GM12872 (cell line): ENCODE measurements at regions not wholly inside any gene's neighbourhood (a gene's known extent, or its start where the extent isn't known, plus 50 kb on each side); places are given as distances from the start of the nearest gene placed in this dataset.

ENCODE experiments used
- TF ChIP-seq, protein P1 (sequence below): IDR thresholded peaks from 3 replicates; pipeline ENCODE4 v1.5.1; 2011; ENCODE audit warnings: low read depth, mild to moderate bottlenecking, low read length, moderate library complexity; ENCODE audit not compliant: insufficient read depth

GRCh38 chr3:18900994-18901393 lies 247.3 kb upstream of the KCNH8 start:
- TF ChIP-seq, protein P1, sequence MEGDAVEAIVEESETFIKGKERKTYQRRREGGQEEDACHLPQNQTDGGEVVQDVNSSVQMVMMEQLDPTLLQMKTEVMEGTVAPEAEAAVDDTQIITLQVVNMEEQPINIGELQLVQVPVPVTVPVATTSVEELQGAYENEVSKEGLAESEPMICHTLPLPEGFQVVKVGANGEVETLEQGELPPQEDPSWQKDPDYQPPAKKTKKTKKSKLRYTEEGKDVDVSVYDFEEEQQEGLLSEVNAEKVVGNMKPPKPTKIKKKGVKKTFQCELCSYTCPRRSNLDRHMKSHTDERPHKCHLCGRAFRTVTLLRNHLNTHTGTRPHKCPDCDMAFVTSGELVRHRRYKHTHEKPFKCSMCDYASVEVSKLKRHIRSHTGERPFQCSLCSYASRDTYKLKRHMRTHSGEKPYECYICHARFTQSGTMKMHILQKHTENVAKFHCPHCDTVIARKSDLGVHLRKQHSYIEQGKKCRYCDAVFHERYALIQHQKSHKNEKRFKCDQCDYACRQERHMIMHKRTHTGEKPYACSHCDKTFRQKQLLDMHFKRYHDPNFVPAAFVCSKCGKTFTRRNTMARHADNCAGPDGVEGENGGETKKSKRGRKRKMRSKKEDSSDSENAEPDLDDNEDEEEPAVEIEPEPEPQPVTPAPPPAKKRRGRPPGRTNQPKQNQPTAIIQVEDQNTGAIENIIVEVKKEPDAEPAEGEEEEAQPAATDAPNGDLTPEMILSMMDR: no peak

GRCh38 chr3:18898911-18899310 lies 249.4 kb upstream of the KCNH8 start:
- TF ChIP-seq, protein P1: no peak

DNA sequence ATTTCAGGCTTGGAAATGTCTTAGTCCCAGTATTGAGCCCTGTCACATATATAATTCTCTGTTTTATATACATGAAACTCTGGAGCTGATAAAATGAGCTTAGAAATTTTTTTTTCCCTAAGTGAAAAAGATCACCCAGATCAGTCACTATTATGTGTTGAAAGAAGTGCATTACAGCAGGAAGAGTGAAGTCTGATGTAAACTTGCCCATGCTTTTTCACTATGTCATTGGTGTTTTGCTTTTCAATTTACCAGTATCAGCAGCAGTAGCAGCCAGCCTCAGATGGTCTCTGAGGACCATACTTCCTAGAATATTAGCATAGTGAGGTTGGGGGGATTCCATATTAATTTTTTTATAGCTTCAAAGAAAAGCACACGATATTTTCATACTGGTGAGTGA lies 255.6 kb upstream of the KCNH8 start:
- TF ChIP-seq, protein P1: no peak

DNA sequence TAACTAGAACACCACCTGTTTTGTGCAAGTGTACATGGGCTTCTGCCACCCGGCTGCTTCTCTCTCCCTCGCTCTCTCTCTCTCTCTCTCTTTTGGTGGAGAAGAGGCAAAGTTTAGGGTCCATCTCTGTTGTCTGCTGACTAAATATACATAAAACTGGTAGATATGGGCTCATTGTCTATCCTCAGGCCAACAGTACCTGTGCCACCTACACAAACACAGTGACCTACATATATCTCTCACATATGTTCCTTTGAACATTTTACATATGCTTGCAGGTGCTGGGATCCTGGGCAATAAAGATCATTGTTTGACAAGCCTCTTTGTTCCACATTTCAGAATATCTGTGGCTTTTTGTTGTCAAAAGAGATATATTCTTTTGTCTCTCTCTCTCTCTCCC lies 256.3 kb upstream of the KCNH8 start:
- TF ChIP-seq, protein P1: no peak

DNA sequence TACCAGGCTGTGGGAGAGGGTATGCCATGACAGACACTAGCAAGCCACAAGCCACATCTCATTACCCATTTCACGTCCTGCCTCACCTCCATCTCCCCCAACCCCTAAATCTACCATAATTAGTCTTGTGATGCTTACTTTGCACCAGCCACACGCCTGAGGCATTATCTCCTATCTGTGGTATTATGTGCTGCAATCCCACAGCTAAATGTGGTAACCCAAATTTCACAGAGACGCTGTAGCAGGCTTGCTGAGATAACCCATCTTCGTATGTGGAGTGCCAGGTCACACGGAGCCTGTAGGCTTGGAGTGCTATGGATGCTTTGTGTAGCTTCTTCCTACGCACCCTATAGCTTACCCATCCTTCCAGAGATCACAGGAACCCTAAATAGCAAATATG lies 256.7 kb upstream of the KCNH8 start:
- TF ChIP-seq, protein P1: no peak

DNA sequence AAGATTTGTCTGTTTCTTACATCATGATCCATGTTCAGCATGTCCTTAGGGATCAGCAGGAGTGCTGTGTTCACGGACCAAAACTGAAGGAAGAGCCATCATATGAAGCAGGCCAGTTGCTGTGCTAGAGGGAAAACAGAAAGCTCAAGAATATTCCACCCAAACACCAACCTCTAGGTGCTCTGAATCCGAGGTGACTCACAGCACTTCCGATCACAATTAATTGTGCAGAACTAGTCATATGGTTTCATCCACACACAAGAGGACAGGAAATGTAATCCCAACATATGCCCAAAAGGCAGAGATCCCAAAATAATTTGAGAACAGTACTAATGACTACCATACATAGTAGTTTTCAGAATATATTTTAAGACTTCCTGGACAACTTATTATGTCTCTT lies 257.9 kb upstream of the KCNH8 start:
- TF ChIP-seq, protein P1: no peak

DNA sequence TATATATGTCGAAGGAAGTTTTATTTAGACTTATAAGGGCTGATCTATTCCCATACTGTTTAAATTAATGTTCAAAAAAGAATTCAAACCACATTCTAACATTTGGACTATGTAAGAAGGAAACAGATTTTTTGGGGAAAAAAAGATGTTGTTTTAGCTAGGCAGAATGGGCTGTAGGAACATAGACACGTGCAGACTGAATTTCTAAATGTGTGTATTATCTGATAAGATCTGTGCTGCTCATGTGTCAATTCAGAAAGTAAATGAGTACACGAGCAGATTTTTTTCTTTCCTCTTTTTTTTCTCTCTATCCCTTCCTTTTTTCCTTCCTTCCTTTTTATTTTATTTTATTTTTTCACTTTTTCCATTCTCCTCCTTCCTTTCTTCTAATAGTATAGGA lies 259.5 kb upstream of the KCNH8 start:
- TF ChIP-seq, protein P1: no peak

DNA sequence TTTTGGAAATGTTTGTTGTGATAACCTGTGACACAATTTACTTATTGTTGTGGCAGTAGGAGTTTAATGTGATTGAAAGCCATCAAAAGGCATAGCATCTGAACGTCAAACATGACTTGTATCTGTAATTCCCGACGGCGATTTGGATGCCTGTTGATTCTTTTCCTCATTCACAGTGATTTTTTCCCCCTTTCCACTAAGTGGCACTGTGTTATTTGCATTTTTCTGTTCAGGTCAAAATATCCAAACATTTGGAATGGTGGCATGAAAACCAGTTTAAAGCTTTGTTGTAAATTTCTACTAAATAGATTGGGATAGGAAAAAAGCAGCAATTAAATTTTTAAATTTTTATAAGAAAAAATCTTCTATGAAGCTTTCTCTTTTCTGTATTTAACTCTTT lies 259.9 kb upstream of the KCNH8 start:
- TF ChIP-seq, protein P1: no peak
